ENCODE measurements at regions not wholly inside any gene's neighbourhood (a gene's known extent, or its start where the extent isn't known, plus 50 kb on each side); places are given as distances from the start of the nearest gene placed in this dataset.

DNA sequence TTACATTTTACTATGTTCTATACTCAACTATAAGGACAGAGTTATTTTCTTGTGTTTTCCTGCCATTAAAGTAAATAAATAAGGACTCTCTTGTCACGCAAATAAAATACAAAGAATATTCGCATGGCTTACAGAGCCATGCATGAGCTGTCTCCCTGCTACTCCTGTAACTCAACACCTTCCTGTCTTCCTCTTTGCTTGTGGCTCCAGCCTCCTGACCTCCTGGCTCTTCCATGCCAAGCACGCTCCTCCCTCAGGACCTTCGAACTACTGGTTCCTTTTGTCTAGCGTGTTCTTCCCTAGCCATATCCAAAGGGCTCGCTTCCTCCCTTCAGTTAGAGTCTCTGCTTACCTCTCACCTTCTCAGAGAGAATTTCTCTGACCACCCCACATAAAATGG is 124.3 kb upstream of the TMC3 start:
- H3K4me1 Mint-ChIP-seq (ENCODE audit: low read depth, unreplicated experiment) = no peaks in the 10 kb centered on the region
- TF ChIP-seq, protein P1, sequence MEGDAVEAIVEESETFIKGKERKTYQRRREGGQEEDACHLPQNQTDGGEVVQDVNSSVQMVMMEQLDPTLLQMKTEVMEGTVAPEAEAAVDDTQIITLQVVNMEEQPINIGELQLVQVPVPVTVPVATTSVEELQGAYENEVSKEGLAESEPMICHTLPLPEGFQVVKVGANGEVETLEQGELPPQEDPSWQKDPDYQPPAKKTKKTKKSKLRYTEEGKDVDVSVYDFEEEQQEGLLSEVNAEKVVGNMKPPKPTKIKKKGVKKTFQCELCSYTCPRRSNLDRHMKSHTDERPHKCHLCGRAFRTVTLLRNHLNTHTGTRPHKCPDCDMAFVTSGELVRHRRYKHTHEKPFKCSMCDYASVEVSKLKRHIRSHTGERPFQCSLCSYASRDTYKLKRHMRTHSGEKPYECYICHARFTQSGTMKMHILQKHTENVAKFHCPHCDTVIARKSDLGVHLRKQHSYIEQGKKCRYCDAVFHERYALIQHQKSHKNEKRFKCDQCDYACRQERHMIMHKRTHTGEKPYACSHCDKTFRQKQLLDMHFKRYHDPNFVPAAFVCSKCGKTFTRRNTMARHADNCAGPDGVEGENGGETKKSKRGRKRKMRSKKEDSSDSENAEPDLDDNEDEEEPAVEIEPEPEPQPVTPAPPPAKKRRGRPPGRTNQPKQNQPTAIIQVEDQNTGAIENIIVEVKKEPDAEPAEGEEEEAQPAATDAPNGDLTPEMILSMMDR (IDR thresholded peaks at IDR 0.05; ENCODE audit: insufficient read depth in 1 of 2, low read depth in 1 of 2, low read length in 1 of 2, severe bottlenecking in 1 of 2, unreplicated experiment in 1 of 2) = no peak
- ChIA-PET POLR2A (no interaction called here), CTCF (no interaction called here)
- intact Hi-C loops (cut with micrococcal nuclease; ENCODE audit: unreplicated experiment) = no loop called here
- peaks cover 10% of the 10 kb centered on the region for H3K9me3 Mint-ChIP-seq (ENCODE audit: unreplicated experiment)
- no peak overlapping the region for H3K27ac Mint-ChIP-seq (ENCODE audit: unreplicated experiment)
- BruUV-seq (replicated peaks) = no TSS peak
- peaks cover 8% of the 10 kb centered on the region for H3K27me3 Mint-ChIP-seq (ENCODE audit: insufficient read depth, unreplicated experiment)
- H3K4me3 ChIP-seq (ENCODE audit: low read depth, low read length) = no peak overlapping the region
- H3K36me3 Mint-ChIP-seq (ENCODE audit: insufficient read depth, unreplicated experiment) = peaks cover 4% of the 10 kb centered on the region
- no peaks in the 10 kb centered on the region for H3K36me3 ChIP-seq (ENCODE audit: control insufficient read depth, insufficient read depth, low read length)
- DNase-seq = no peak
- H3K27me3 ChIP-seq (replicated peaks; ENCODE audit: control insufficient read depth, insufficient read depth, low read length) = no peaks in the 10 kb centered on the region
- no peak overlapping the region for H3K4me3 Mint-ChIP-seq (ENCODE audit: unreplicated experiment)
- no peaks in the 10 kb centered on the region for H3K4me1 ChIP-seq
- H3K9me3 ChIP-seq = no peaks in the 10 kb centered on the region

DNA sequence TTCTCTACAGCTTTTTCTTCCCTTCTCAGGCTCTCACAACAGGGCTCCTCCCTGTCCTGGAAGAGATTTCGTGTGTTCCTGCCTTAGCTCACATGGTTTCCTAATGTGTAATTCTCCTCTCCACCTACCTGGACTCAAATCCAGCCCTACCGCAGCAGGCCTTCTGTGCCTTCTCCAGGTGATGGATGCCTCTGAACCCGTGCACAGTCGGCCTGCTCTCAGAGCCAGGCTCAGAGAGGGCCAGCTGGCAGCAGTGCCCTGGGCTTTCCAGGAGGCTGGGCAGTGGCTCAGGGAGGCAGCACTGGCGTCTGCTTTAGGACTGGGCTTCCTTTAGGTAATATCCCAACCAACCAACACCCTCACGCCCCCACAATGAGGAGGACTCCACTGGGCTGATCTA is 123.2 kb upstream of the TMC3 start:
- POLR2A ChIA-PET = no interaction called here
- no TSS peak for BruUV-seq (replicated peaks)
- CTCF ChIA-PET = no interaction called here
- TF ChIP-seq, protein P1 (IDR thresholded peaks at IDR 0.05; ENCODE audit: insufficient read depth in 1 of 2, low read depth in 1 of 2, low read length in 1 of 2, severe bottlenecking in 1 of 2, unreplicated experiment in 1 of 2) = no peak
- intact Hi-C loops (cut with micrococcal nuclease; ENCODE audit: unreplicated experiment) = no loop called here
- no peaks in the 10 kb centered on the region for H3K27me3 ChIP-seq (replicated peaks; ENCODE audit: control insufficient read depth, insufficient read depth, low read length)
- Mint-ChIP-seq H3K36me3 (ENCODE audit: insufficient read depth, unreplicated experiment) (peaks cover 4% of the 10 kb centered on the region), H3K9me3 (ENCODE audit: unreplicated experiment) (peaks cover 10% of the 10 kb centered on the region), H3K27ac (ENCODE audit: unreplicated experiment) (no peak overlapping the region), H3K27me3 (ENCODE audit: insufficient read depth, unreplicated experiment) (peaks cover 6% of the 10 kb centered on the region), H3K4me1 (ENCODE audit: low read depth, unreplicated experiment) (no peaks in the 10 kb centered on the region), H3K4me3 (ENCODE audit: unreplicated experiment) (no peak overlapping the region)
- H3K4me3 ChIP-seq (ENCODE audit: low read depth, low read length) = no peak overlapping the region
- H3K4me1 ChIP-seq = no peaks in the 10 kb centered on the region
- H3K36me3 ChIP-seq (ENCODE audit: control insufficient read depth, insufficient read depth, low read length) = no peaks in the 10 kb centered on the region
- H3K9me3 ChIP-seq = no peaks in the 10 kb centered on the region
- no peak for DNase-seq

DNA sequence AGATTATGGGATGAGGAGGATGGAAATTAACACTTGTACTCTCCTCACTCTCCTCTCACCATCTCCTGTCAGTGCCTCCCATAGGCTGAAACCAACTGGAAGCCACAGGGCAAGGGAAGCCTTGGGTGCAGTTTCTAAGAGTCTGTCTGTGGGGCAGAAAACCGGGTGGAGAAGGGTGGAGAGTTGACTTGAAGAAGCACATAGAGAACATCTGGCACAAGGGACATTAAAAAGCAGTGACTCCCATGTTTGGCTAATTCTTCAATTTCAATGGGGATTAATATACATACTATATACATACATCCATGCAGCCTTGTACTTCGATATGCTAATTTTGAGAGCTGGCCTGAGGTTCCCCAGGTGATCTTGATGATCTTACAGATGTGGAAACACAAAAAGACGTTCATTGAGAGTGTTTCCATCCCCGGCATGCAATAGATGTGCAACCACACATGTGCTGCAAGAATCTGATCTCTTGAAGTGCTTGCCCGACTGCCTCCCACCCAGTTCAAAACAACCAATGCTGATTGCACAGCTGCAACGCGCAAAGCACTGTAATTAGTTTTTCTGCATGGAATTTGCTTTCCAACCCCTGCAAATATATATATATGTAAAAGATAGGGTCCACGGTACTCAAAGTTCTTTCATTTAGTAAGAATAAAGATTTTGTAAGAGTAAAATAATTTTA is 121.9 kb upstream of the TMC3 start:
- Mint-ChIP-seq H3K4me3 (ENCODE audit: unreplicated experiment) (no peak overlapping the region), H3K4me1 (ENCODE audit: low read depth, unreplicated experiment) (no peaks in the 10 kb centered on the region), H3K27me3 (ENCODE audit: insufficient read depth, unreplicated experiment) (peaks cover 5% of the 10 kb centered on the region), H3K36me3 (ENCODE audit: insufficient read depth, unreplicated experiment) (peaks cover 4% of the 10 kb centered on the region), H3K27ac (ENCODE audit: unreplicated experiment) (no peak overlapping the region), H3K9me3 (ENCODE audit: unreplicated experiment) (peaks cover 10% of the 10 kb centered on the region)
- intact Hi-C loops (cut with micrococcal nuclease; ENCODE audit: unreplicated experiment) = no loop called here
- H3K4me1 ChIP-seq = no peaks in the 10 kb centered on the region
- CTCF ChIA-PET = no interaction called here
- H3K36me3 ChIP-seq (ENCODE audit: control insufficient read depth, insufficient read depth, low read length) = no peaks in the 10 kb centered on the region
- no peaks in the 10 kb centered on the region for H3K27me3 ChIP-seq (replicated peaks; ENCODE audit: control insufficient read depth, insufficient read depth, low read length)
- no peak overlapping the region for H3K4me3 ChIP-seq (ENCODE audit: low read depth, low read length)
- no peaks in the 10 kb centered on the region for H3K9me3 ChIP-seq
- DNase-seq = no peak
- no TSS peak for BruUV-seq (replicated peaks)
- POLR2A ChIA-PET = no interaction called here
- TF ChIP-seq, protein P1 (IDR thresholded peaks at IDR 0.05; ENCODE audit: insufficient read depth in 1 of 2, low read depth in 1 of 2, low read length in 1 of 2, severe bottlenecking in 1 of 2, unreplicated experiment in 1 of 2) = no peak
